A549 (cell line): ENCODE measurements at regions not wholly inside any gene's neighbourhood (a gene's known extent, or its start where the extent isn't known, plus 50 kb on each side); places are given as distances from the start of the nearest gene placed in this dataset.

Experiments
- ATAC-seq, 2 experiments: fragments of 200-7000 bp in 1 of 2; fragments of >200 bp in 1 of 2; cut with Nextera tagmentation in 1 of 2; cut with Tn5 transposase in 1 of 2; 3 replicates each; pipeline versions ENCODE4 v1.8.0 to v1.9.1; 2018 to 2020; ENCODE audit warnings: mild to moderate bottlenecking in 1 of 2, moderate library complexity in 1 of 2
- CTCF ChIA-PET: fragments of 300-600 bp; sonication (Branson Sonifier 250); formaldehyde crosslinking; extraction: SDS; loops from one replicate; lab custom pipeline; 2021; ENCODE audit warnings: antibody characterized with exemption, inconsistent platforms; lab: Yijun Ruan, JAX
- POLR2A ChIA-PET: fragments of 350-600 bp; formaldehyde crosslinking; extraction: SDS; loops from one replicate; lab custom pipeline; 2021; ENCODE audit warnings: antibody characterized with exemption, inconsistent platforms; lab: Yijun Ruan, JAX
- DNase-seq, 2 experiments: peaks; one replicate each; pipeline versions ENCODE4 v3.0.0 to v3.0.0-alpha.2; 2011 to 2016; ENCODE audit warnings: low read depth in 1 of 2, low spot score in 1 of 2
- FAIRE-seq: peaks from 2 replicates; lab custom pipeline; 2011; peaks lifted over from hg19 to GRCh38; lab: Jason Lieb, UNC
- H3K27ac ChIP-seq, 2 experiments: fragments of >200 bp; sonication (Bioruptor Twin); formaldehyde crosslinking; 3 replicates each; pipeline ENCODE4 v1.5.1; 2016 to 2017
- H3K4me1 ChIP-seq: fragments of >200 bp; sonication (Bioruptor Twin); formaldehyde crosslinking; 3 replicates; pipeline ENCODE4 v1.6.1; 2016
- H3K4me2 ChIP-seq: fragments of >200 bp; sonication (Bioruptor Twin); formaldehyde crosslinking; 3 replicates; pipeline ENCODE4 v1.6.1; 2016
- H3K4me3 ChIP-seq: fragments of >200 bp; sonication (Bioruptor Twin); formaldehyde crosslinking; 3 replicates; pipeline ENCODE4 v1.5.1; 2016
- H3K9me3 ChIP-seq: fragments of >200 bp; sonication (Bioruptor Twin); formaldehyde crosslinking; 3 replicates; pipeline ENCODE4 v1.6.1; 2016
- ATOH8 ChIP-seq: fragments of 250-450 bp; sonication (Bioruptor Pico); IDR thresholded peaks from 2 replicates; pipeline ENCODE4 v1.5.0; 2020; ENCODE audit warnings: low read depth, mild to moderate bottlenecking, moderate library complexity
- BHLHE40 ChIP-seq: IDR thresholded peaks from 2 replicates; pipeline ENCODE4 v1.6.1; 2012; ENCODE audit warnings: low read depth, low read length, inconsistent platforms
- CBX8 ChIP-seq: fragments of 200-600 bp; sonication (generic); IDR thresholded peaks from 2 replicates; pipeline ENCODE4 v1.6.1; 2016
- CEBPB ChIP-seq, 2 experiments: fragments of >200 bp in 1 of 2; sonication (Bioruptor Twin) in 1 of 2; formaldehyde crosslinking in 1 of 2; IDR thresholded peaks; 2 replicates each; pipeline ENCODE4 v1.6.1; 2012 to 2016
- CHD4 ChIP-seq: fragments of 200-600 bp; sonication (generic); IDR thresholded peaks from 2 replicates; pipeline ENCODE4 v1.6.1; 2016; ENCODE audit warnings: antibody characterized with exemption, mild to moderate bottlenecking, borderline replicate concordance
- EP300 ChIP-seq, 2 experiments: fragments of >200 bp; sonication (Bioruptor Twin); formaldehyde crosslinking; IDR thresholded peaks; 2 replicates in 1 of 2; 3 replicates in 1 of 2; pipeline ENCODE4 v1.6.1; 2016 to 2017
- ESRRA ChIP-seq: fragments of 150-350 bp; IDR thresholded peaks from 2 replicates; pipeline ENCODE4 v1.6.1; 2014; ENCODE audit warnings: mild to moderate bottlenecking, low read length, borderline replicate concordance
- FOXS1 ChIP-seq: fragments of 250-450 bp; sonication (Bioruptor Pico); IDR thresholded peaks from 2 replicates; pipeline ENCODE4 v1.5.0; 2020; ENCODE audit warnings: mild to moderate bottlenecking, moderate library complexity
- JUNB ChIP-seq: fragments of >200 bp; sonication (Bioruptor Twin); formaldehyde crosslinking; IDR thresholded peaks from 2 replicates; pipeline ENCODE4 v1.6.1; 2016
- KDM1A ChIP-seq: fragments of 200-600 bp; sonication (generic); IDR thresholded peaks from 2 replicates; pipeline ENCODE4 v1.6.1; 2016; ENCODE audit warnings: low read depth, mild to moderate bottlenecking
- NR3C1 ChIP-seq: fragments of >200 bp; sonication (Bioruptor Twin); formaldehyde crosslinking; IDR thresholded peaks from 3 replicates; pipeline ENCODE4 v1.6.1; 2017
- POLR2A ChIP-seq: IDR thresholded peaks from 2 replicates; pipeline ENCODE4 v1.6.1; 2012; ENCODE audit warnings: mild to moderate bottlenecking, low read length
- RAD21 ChIP-seq, 2 experiments: fragments of >200 bp in 1 of 2; sonication (Bioruptor Twin) in 1 of 2; formaldehyde crosslinking in 1 of 2; IDR thresholded peaks in 1 of 2; conservative IDR thresholded peaks in 1 of 2; 2 replicates in 1 of 2; 3 replicates in 1 of 2; pipeline ENCODE4 v1.6.1; 2012 to 2018; ENCODE audit warnings: inconsistent platforms in 1 of 2
- RFX5 ChIP-seq: fragments of 450-650 bp; IDR thresholded peaks from 2 replicates; pipeline ENCODE4 v1.7.1; 2014; ENCODE audit warnings: antibody characterized with exemption, mild to moderate bottlenecking, moderate library complexity
- RNF2 ChIP-seq: fragments of 200-600 bp; sonication (generic); IDR thresholded peaks from 2 replicates; pipeline ENCODE4 v1.6.1; 2016; ENCODE audit warnings: low read depth, mild to moderate bottlenecking, antibody characterized with exemption, moderate library complexity, borderline replicate concordance
- SREBF2 ChIP-seq: fragments of 450-650 bp; IDR thresholded peaks from 2 replicates; pipeline ENCODE4 v1.6.1; 2014; ENCODE audit warnings: mild to moderate bottlenecking, moderate library complexity
- TFCP2L1 ChIP-seq: fragments of 250-450 bp; sonication (Bioruptor Pico); IDR thresholded peaks from 2 replicates; pipeline ENCODE4 v1.5.0; 2021; ENCODE audit warnings: mild to moderate bottlenecking
- TP53 ChIP-seq: fragments of 250-450 bp; sonication (Bioruptor Pico); IDR thresholded peaks from 2 replicates; pipeline ENCODE4 v1.5.0; 2021; ENCODE audit warnings: mild to moderate bottlenecking, moderate library complexity
- ZFP36 ChIP-seq: fragments of 450-650 bp; IDR thresholded peaks from 2 replicates; pipeline ENCODE4 v1.6.1; 2014; ENCODE audit warnings: borderline replicate concordance; ENCODE audit not compliant: partially characterized antibody
- ZNF302 ChIP-seq: fragments of 250-450 bp; sonication (Bioruptor Pico); IDR thresholded peaks from 2 replicates; pipeline ENCODE4 v1.9.0; 2021; ENCODE audit warnings: inconsistent platforms, mild to moderate bottlenecking, moderate library complexity
- WGBS: methylation state at CpG from one replicate; pipeline ENCODE4 v1.1.6; 2017; ENCODE audit errors: missing lambda C conversion rate; 5-methylcytosine and 5-hydroxymethylcytosine counted together
- TF ChIP-seq, protein P1 (sequence below): fragments of >200 bp; sonication (Bioruptor Twin); formaldehyde crosslinking; IDR thresholded peaks from 2 replicates; pipeline ENCODE4 v1.6.1; 2016
- TF ChIP-seq, protein P2 (sequence below): fragments of >200 bp; sonication (Bioruptor Twin); formaldehyde crosslinking; IDR thresholded peaks from 3 replicates; pipeline ENCODE4 v1.6.1; 2016

GRCh38 chr5:160979385-160979784 lies 127.4 kb upstream of the ATP10B start:
- no peak overlapping the region for H3K27ac ChIP-seq
- H3K9me3 ChIP-seq: no peaks in the 10 kb centered on the region
- no peaks in the 10 kb centered on the region for H3K4me1 ChIP-seq
- H3K4me3 ChIP-seq: no peak overlapping the region
- ChIA-PET CTCF (no interaction called here), POLR2A (no interaction called here)
- H3K4me2 ChIP-seq: no peak overlapping the region
- TF ChIP-seq CHD4 (no peak), TFCP2L1 (CRISPR knock-in tag) (no peak), BHLHE40 (no peak), POLR2A (no peak), JUNB (no peak), NR3C1 (no peak), TP53 (CRISPR knock-in tag) (no peak), FOXS1 (no peak), KDM1A (no peak), EP300 (IDR thresholded peaks at IDR 0.05) (no peak), ESRRA (no peak), ATOH8 (no peak), CBX8 (no peak), ZNF302 (no peak)
- TF ChIP-seq, protein P1, sequence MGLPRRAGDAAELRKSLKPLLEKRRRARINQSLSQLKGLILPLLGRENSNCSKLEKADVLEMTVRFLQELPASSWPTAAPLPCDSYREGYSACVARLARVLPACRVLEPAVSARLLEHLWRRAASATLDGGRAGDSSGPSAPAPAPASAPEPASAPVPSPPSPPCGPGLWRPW: no peak
- TF ChIP-seq, protein P2, sequence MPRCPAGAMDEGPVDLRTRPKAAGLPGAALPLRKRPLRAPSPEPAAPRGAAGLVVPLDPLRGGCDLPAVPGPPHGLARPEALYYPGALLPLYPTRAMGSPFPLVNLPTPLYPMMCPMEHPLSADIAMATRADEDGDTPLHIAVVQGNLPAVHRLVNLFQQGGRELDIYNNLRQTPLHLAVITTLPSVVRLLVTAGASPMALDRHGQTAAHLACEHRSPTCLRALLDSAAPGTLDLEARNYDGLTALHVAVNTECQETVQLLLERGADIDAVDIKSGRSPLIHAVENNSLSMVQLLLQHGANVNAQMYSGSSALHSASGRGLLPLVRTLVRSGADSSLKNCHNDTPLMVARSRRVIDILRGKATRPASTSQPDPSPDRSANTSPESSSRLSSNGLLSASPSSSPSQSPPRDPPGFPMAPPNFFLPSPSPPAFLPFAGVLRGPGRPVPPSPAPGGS: no peak
- WGBS: 0% methylated on average over 3 of the region's 3 CpGs
- FAIRE-seq (no peak), DNase-seq (no peak), ATAC-seq (no peak)

DNA sequence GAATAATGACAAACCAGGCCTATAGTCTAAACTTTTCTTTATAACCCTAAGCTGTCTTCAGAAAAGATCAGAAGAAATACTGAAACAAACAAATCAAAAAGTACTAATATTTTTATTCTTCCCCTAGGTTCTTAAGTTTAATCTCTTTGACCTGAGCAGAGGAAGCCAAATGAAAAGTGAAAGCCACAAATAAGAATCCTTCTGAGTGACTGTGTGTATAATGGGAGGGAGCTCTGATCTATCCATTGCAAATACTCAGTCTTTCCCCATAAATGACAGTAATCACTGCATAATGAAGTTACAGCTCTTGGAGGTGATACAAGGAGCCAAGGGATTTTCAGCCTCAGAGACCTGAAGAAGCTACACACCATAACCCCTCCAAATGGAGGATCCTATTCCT lies 126.9 kb upstream of the ATP10B start:
- Histone ChIP-seq H3K27ac (no peak overlapping the region), H3K4me3 (no peak overlapping the region), H3K4me2 (no peak overlapping the region), H3K9me3 (no peaks in the 10 kb centered on the region), H3K4me1 (no peaks in the 10 kb centered on the region)
- ChIA-PET POLR2A (no interaction called here), CTCF (no interaction called here)
- FAIRE-seq (no peak), DNase-seq (no peak)
- TF ChIP-seq TFCP2L1 (CRISPR knock-in tag): no peak
- TF ChIP-seq RNF2: no peak
- no peak for TF ChIP-seq SREBF2
- no peak for TF ChIP-seq CEBPB (IDR thresholded peaks at IDR 0.05)
- no peak for TF ChIP-seq ZFP36
- no peak for TF ChIP-seq RAD21 (conservative IDR thresholded peaks at IDR 0.05 in 1 of 2, IDR thresholded peaks at IDR 0.05 in 1 of 2)
- TF ChIP-seq RFX5: no peak
- TF ChIP-seq, all 56 proteins: peak for 0
- no peak for ATAC-seq

- DNase-seq (no peak), ATAC-seq (no peak), FAIRE-seq (no peak)
- TF ChIP-seq JUNB: no peak
- no peaks in the 10 kb centered on the region for H3K9me3 ChIP-seq
- ChIA-PET CTCF (no interaction called here), POLR2A (no interaction called here)
- no peaks in the 10 kb centered on the region for H3K4me1 ChIP-seq
- WGBS: 0% methylated on average over 2 of the region's 2 CpGs
- no peak overlapping the region for H3K4me2 ChIP-seq
- no peak overlapping the region for H3K4me3 ChIP-seq
- no peak overlapping the region for H3K27ac ChIP-seq
These were observed 124.2 kb upstream of the ATP10B start for GRCh38 chr5:160976181-160976580.
